Mucosa of descending colon (tissue), 3 donors: ENCODE measurements at regions not wholly inside any gene's neighbourhood (a gene's known extent, or its start where the extent isn't known, plus 50 kb on each side); places are given as distances from the start of the nearest gene placed in this dataset.

Source experiments
- ATAC-seq: fragments of 200-7000 bp; cut with Tn5 transposase; one replicate; pipeline ENCODE4 v1.9.1; 2020; ENCODE audit warnings: mild to moderate bottlenecking, moderate library complexity
- DNase-seq, 3 donors: peaks; one replicate each; pipeline ENCODE4 v3.0.0-alpha.2; 2020
- H3K36me3 ChIP-seq: fragments of 200-600 bp; one replicate; pipeline ENCODE4 v1.8.0; 2021; ENCODE audit warnings: low read depth, mild to moderate bottlenecking
- H3K4me1 ChIP-seq: fragments of 200-600 bp; one replicate; pipeline ENCODE4 v1.8.0; 2021; ENCODE audit warnings: low read depth, mild to moderate bottlenecking
- H3K4me3 ChIP-seq: fragments of 200-600 bp; one replicate; pipeline ENCODE4 v1.8.0; 2021; ENCODE audit warnings: mild to moderate bottlenecking
- H3K9me3 ChIP-seq: fragments of 200-600 bp; one replicate; pipeline ENCODE4 v1.8.0; 2021; ENCODE audit warnings: mild to moderate bottlenecking
- intact Hi-C, 2 donors: fragments of 100-400 bp; cut with DNase I in 1 of 2; cut with micrococcal nuclease in 1 of 2; formaldehyde crosslinking; loops; one replicate each; pipeline versions ENCODE4 v1.11.0 to v1.11.1; 2022; cut with DNase I, micrococcal nuclease
- TF ChIP-seq, protein P1 (sequence below): fragments of 200-600 bp; IDR thresholded peaks from one replicate; pipeline ENCODE4 v1.8.0; 2022; ENCODE audit warnings: antibody characterized with exemption, mild to moderate bottlenecking
- donor health status: DM: no; HTN: no; CAD: no; lungs with moderate emphysema.
- donor health status: DM: no; HTN: no; CAD: no.
- donor health status: DM: no; HTN: yes; CAD: no.

- intact Hi-C loops: loop anchor here (10.0 kb wide), 1 partner anchor 145 kb away; no protein-coding TSS in a partner anchor
- Histone ChIP-seq H3K4me1 (peaks cover 17% of the 10 kb centered on the region), H3K36me3 (no peaks in the 10 kb centered on the region), H3K4me3 (no peak overlapping the region), H3K9me3 (no peaks in the 10 kb centered on the region)
- DNase-seq (no peak), ATAC-seq (no peak)
- TF ChIP-seq, protein P1, sequence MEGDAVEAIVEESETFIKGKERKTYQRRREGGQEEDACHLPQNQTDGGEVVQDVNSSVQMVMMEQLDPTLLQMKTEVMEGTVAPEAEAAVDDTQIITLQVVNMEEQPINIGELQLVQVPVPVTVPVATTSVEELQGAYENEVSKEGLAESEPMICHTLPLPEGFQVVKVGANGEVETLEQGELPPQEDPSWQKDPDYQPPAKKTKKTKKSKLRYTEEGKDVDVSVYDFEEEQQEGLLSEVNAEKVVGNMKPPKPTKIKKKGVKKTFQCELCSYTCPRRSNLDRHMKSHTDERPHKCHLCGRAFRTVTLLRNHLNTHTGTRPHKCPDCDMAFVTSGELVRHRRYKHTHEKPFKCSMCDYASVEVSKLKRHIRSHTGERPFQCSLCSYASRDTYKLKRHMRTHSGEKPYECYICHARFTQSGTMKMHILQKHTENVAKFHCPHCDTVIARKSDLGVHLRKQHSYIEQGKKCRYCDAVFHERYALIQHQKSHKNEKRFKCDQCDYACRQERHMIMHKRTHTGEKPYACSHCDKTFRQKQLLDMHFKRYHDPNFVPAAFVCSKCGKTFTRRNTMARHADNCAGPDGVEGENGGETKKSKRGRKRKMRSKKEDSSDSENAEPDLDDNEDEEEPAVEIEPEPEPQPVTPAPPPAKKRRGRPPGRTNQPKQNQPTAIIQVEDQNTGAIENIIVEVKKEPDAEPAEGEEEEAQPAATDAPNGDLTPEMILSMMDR: no peak
These were observed 155.2 kb upstream of the BMPER start for GRCh38 chr7:33750177-33750576.

DNA sequence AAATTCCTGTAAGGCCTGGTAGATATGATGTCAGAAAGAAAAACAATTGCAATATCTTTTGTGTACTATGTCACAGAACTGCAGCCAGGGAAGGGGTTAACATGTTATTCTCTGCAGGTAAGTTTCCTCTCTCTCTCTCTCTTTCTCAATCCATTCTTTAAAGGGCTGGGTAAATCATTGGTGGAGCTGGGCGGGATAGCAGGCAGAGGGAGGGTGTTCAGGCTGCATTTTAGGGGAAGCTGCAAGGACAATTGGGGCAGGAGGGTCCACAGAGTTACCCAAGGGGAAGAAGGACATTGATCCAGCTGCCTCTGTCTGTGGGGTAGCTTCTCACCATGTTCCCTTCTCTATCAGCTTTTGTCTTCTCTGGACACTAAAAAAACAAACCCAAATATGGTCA, 153.9 kb upstream of the BMPER start:
- no peaks in the 10 kb centered on the region for H3K9me3 ChIP-seq
- peaks cover 20% of the 10 kb centered on the region for H3K4me1 ChIP-seq
- TF ChIP-seq, protein P1: no peak
- ATAC-seq (no peak), DNase-seq (no peak)
- H3K4me3 ChIP-seq: no peak overlapping the region
- intact Hi-C loops: loop anchor here (10.0 kb wide), 1 partner anchor 143 kb away; no protein-coding TSS in a partner anchor
- H3K36me3 ChIP-seq: no peaks in the 10 kb centered on the region

GRCh38 chr7:33753881-33754525, 151.3 kb upstream of the BMPER start:
- no peaks in the 10 kb centered on the region for H3K36me3 ChIP-seq
- H3K9me3 ChIP-seq: no peaks in the 10 kb centered on the region
- ATAC-seq (peak; percentile 88), DNase-seq (peak in 1 of 3 donors; percentile 35)
- peaks cover 20% of the 10 kb centered on the region for H3K4me1 ChIP-seq
- no peak overlapping the region for H3K4me3 ChIP-seq
- TF ChIP-seq, protein P1: no peak
- intact Hi-C loops: loop anchor here (10.0 kb wide), 1 partner anchor 141 kb away; no protein-coding TSS in a partner anchor

- H3K9me3 ChIP-seq: no peaks in the 10 kb centered on the region
- no peaks in the 10 kb centered on the region for H3K36me3 ChIP-seq
- peaks cover 20% of the 10 kb centered on the region for H3K4me1 ChIP-seq
- intact Hi-C loops: loop anchor here (10.0 kb wide), 1 partner anchor 140 kb away; no protein-coding TSS in a partner anchor
- H3K4me3 ChIP-seq: no peak overlapping the region
- DNase-seq: no peak
- TF ChIP-seq, protein P1: no peak
- peak; percentile 34 for ATAC-seq
These were observed 150.1 kb upstream of the BMPER start for GRCh38 chr7:33754933-33755928.

- H3K36me3 ChIP-seq: no peaks in the 10 kb centered on the region
- DNase-seq: no peak
- intact Hi-C loops: loop anchor here (10.0 kb wide), 1 partner anchor 138 kb away; no protein-coding TSS in a partner anchor
- ATAC-seq: no peak
- H3K4me3 ChIP-seq: no peak overlapping the region
- no peaks in the 10 kb centered on the region for H3K9me3 ChIP-seq
- H3K4me1 ChIP-seq: peaks cover 20% of the 10 kb centered on the region
- TF ChIP-seq, protein P1: no peak
These were observed 148.3 kb upstream of the BMPER start for GRCh38 chr7:33757050-33757449.
